Keratinocyte (primary cell): ENCODE measurements at regions not wholly inside any gene's neighbourhood (a gene's known extent, or its start where the extent isn't known, plus 50 kb on each side); places are given as distances from the start of the nearest gene placed in this dataset.

Experiments
- DNase-seq: peaks from one replicate; pipeline ENCODE4 v3.0.0-alpha.2; 2011; ENCODE audit warnings: low read depth, missing footprints, low spot score
- FAIRE-seq: peaks from 2 replicates; lab custom pipeline; 2011; peaks lifted over from hg19 to GRCh38; lab: Jason Lieb, UNC
- H2AFZ ChIP-seq: 2 replicates; pipeline ENCODE4 v1.6.0; 2012; ENCODE audit warnings: low read length, control low read depth, inconsistent platforms; ENCODE audit not compliant: control insufficient read depth
- H3K27ac ChIP-seq: 2 replicates; pipeline ENCODE4 v1.5.1; 2011; ENCODE audit warnings: low read length; ENCODE audit not compliant: control insufficient read depth, insufficient read depth
- H3K27me3 ChIP-seq: 3 replicates; pipeline ENCODE4 v1.6.0; 2011; ENCODE audit warnings: low read length; ENCODE audit not compliant: control insufficient read depth, insufficient read depth; ENCODE audit errors: extremely low read depth
- H3K36me3 ChIP-seq, 2 experiments: 2 replicates in 1 of 2; 3 replicates in 1 of 2; pipeline ENCODE4 v1.5.1; 2011; ENCODE audit warnings: low read length in 2 of 2, mild to moderate bottlenecking in 1 of 2; ENCODE audit not compliant: control insufficient read depth in 2 of 2, insufficient read depth in 2 of 2; ENCODE audit errors: extremely low read depth in 1 of 2
- H3K4me1 ChIP-seq: 3 replicates; pipeline ENCODE4 v1.5.1; 2011; ENCODE audit warnings: low read length; ENCODE audit not compliant: control insufficient read depth, insufficient read depth; ENCODE audit errors: extremely low read depth
- H3K4me2 ChIP-seq: 3 replicates; pipeline ENCODE4 v1.6.0; 2011; ENCODE audit warnings: low read depth, low read length; ENCODE audit not compliant: control insufficient read depth, insufficient read depth; ENCODE audit errors: extremely low read depth
- H3K4me3 ChIP-seq, 3 experiments: fragments of 200-600 bp in 1 of 3; sonication (generic) in 1 of 3; 2 replicates in 2 of 3; 3 replicates in 1 of 3; pipeline ENCODE4 v1.5.1; 2011 to 2016; ENCODE audit warnings: low read length in 3 of 3, mild to moderate bottlenecking in 3 of 3, control low read depth in 2 of 3, inconsistent platforms in 1 of 3, low read depth in 1 of 3, mixed read lengths in 1 of 3, mixed run types in 1 of 3, moderate library complexity in 1 of 3; ENCODE audit not compliant: control insufficient read depth in 2 of 3, insufficient read depth in 2 of 3; ENCODE audit errors: extremely low read depth in 1 of 3
- H3K79me2 ChIP-seq: 2 replicates; pipeline ENCODE4 v1.6.0; 2012; ENCODE audit warnings: low read length; ENCODE audit not compliant: control insufficient read depth, insufficient read depth
- H3K9ac ChIP-seq: 3 replicates; pipeline ENCODE4 v1.6.0; 2011; ENCODE audit warnings: low read length; ENCODE audit not compliant: control insufficient read depth, insufficient read depth; ENCODE audit errors: extremely low read depth
- H3K9me1 ChIP-seq: 3 replicates; pipeline ENCODE4 v1.6.0; 2011; ENCODE audit warnings: low read length; ENCODE audit not compliant: control insufficient read depth, insufficient read depth; ENCODE audit errors: extremely low read depth
- H3K9me3 ChIP-seq: 2 replicates; pipeline ENCODE4 v1.5.1; 2012; ENCODE audit warnings: low read depth, low read length; ENCODE audit not compliant: control insufficient read depth
- H4K20me1 ChIP-seq: 3 replicates; pipeline ENCODE4 v1.6.0; 2011; ENCODE audit warnings: low read length; ENCODE audit not compliant: control insufficient read depth, insufficient read depth; ENCODE audit errors: extremely low read depth
- CTCF ChIP-seq, 3 experiments: IDR thresholded peaks in 1 of 3; conservative IDR thresholded peaks in 1 of 3; optimal IDR thresholded peaks in 1 of 3; 2 replicates in 2 of 3; 3 replicates in 1 of 3; pipeline versions ENCODE3 to v1.5.1; 2011; ENCODE audit warnings: low read length in 3 of 3, mild to moderate bottlenecking in 3 of 3, moderate library complexity in 2 of 3, control low read depth in 1 of 3, inconsistent platforms in 1 of 3; ENCODE audit not compliant: insufficient read depth in 2 of 3; ENCODE audit errors: extremely low read depth in 1 of 3
- EZH2 ChIP-seq: IDR thresholded peaks from one replicate; pipeline ENCODE4 v1.6.1; 2012; ENCODE audit warnings: inconsistent platforms, mild to moderate bottlenecking, low read length, moderate library complexity
- dilution Hi-C: fragments of 300-500 bp; cut with MboI; formaldehyde crosslinking; loops from one replicate; pipeline ENCODE4 v1.7.0; 2020; ENCODE audit warnings: low sequenced_read_pairs; ENCODE audit not compliant: extremely low pct_ligation_motif_present

- H3K4me3 ChIP-seq = no peak overlapping the region
Observed at GRCh38 chr1:194196562-194196961, 1010.1 kb upstream of the B3GALT2 start.

GRCh38 chr1:194194724-194195123 is 1008.3 kb upstream of the B3GALT2 start:
- no peaks in the 10 kb centered on the region for H3K4me1 ChIP-seq
- H3K27me3 ChIP-seq = no peaks in the 10 kb centered on the region
- FAIRE-seq (no peak), DNase-seq (no peak)
- no peaks in the 10 kb centered on the region for H3K36me3 ChIP-seq
- no peak overlapping the region for H2AFZ ChIP-seq
- TF ChIP-seq EZH2 (no peak), CTCF (optimal IDR thresholded peaks at IDR 0.05 in 1 of 3, IDR thresholded peaks at IDR 0.05 in 1 of 3, conservative IDR thresholded peaks at IDR 0.05 in 1 of 3; ENCODE audit: extremely low read depth in 1 of 3, insufficient read depth in 2 of 3, low read length in 3 of 3) (no peak)
- no peak overlapping the region for H3K27ac ChIP-seq
- no peaks in the 10 kb centered on the region for H4K20me1 ChIP-seq
- H3K4me2 ChIP-seq = no peak overlapping the region
- no peak overlapping the region for H3K4me3 ChIP-seq
- H3K79me2 ChIP-seq = no peaks in the 10 kb centered on the region
- no peaks in the 10 kb centered on the region for H3K9me3 ChIP-seq
- no peak overlapping the region for H3K9ac ChIP-seq
- H3K9me1 ChIP-seq = no peaks in the 10 kb centered on the region
- dilution Hi-C loops = no loop called here

More at GRCh38 chr1:194196562-194196961, 1010.1 kb upstream of the B3GALT2 start:
- TF ChIP-seq CTCF (optimal IDR thresholded peaks at IDR 0.05 in 1 of 3, IDR thresholded peaks at IDR 0.05 in 1 of 3, conservative IDR thresholded peaks at IDR 0.05 in 1 of 3; ENCODE audit: extremely low read depth in 1 of 3, insufficient read depth in 2 of 3, low read length in 3 of 3) (no peak), EZH2 (no peak)
- dilution Hi-C loops = no loop called here
- no peak overlapping the region for H3K9ac ChIP-seq
- no peaks in the 10 kb centered on the region for H3K79me2 ChIP-seq
- H3K4me2 ChIP-seq = no peak overlapping the region
- H3K36me3 ChIP-seq = no peaks in the 10 kb centered on the region
- H3K4me1 ChIP-seq = no peaks in the 10 kb centered on the region
- H3K9me1 ChIP-seq = no peaks in the 10 kb centered on the region
- FAIRE-seq (no peak), DNase-seq (no peak)
- H4K20me1 ChIP-seq = no peaks in the 10 kb centered on the region
- no peak overlapping the region for H3K27ac ChIP-seq
- no peak overlapping the region for H2AFZ ChIP-seq
- no peaks in the 10 kb centered on the region for H3K9me3 ChIP-seq
- H3K27me3 ChIP-seq = no peaks in the 10 kb centered on the region
